K562 (cell line): ENCODE measurements at regions not wholly inside any gene's neighbourhood (a gene's known extent, or its start where the extent isn't known, plus 50 kb on each side); places are given as distances from the start of the nearest gene placed in this dataset.

ENCODE experiments used
- ATAC-seq: fragments of 200-7000 bp; cut with Tn5 transposase; 3 replicates; pipeline ENCODE4 v1.9.1; 2020; ENCODE audit warnings: moderate library complexity
- BruUV-seq: library from RNA; stranded (reverse); fragments of 400-500 nt; replicated peaks from 2 replicates; lab custom pipeline; 2021; lab: Mats Ljungman, UMichigan
- CTCF ChIA-PET: fragments of 300-600 bp; formaldehyde crosslinking; extraction: SDS; loops from one replicate; lab custom pipeline; 2021; ENCODE audit warnings: low intra/inter-chr PET ratio; lab: Yijun Ruan, JAX
- POLR2A ChIA-PET: fragments of 300-600, 350-650 bp; sonication (Branson Sonifier 250); formaldehyde crosslinking; extraction: SDS; loops from one replicate; lab custom pipeline; 2021; ENCODE audit warnings: antibody characterized with exemption, inconsistent platforms; lab: Yijun Ruan, JAX
- DNase-seq, 4 experiments: peaks; one replicate each; pipeline versions ENCODE4 v3.0.0 to v3.0.0-alpha.2; 2011 to 2018; ENCODE audit warnings: low spot score in 3 of 4, mixed read lengths in 3 of 4; ENCODE audit errors: extremely low read depth in 1 of 4
- FAIRE-seq: peaks from 2 replicates; lab custom pipeline; 2011; peaks lifted over from hg19 to GRCh38; lab: Jason Lieb, UNC
- H2AFZ ChIP-seq: 2 replicates; pipeline ENCODE4 v1.6.0; 2011; ENCODE audit warnings: low read depth, low read length, control low read depth, inconsistent platforms
- H3K27ac ChIP-seq: fragments of 200-600 bp; 3 replicates; pipeline ENCODE4 v1.8.0; 2011; ENCODE audit warnings: low read depth, mild to moderate bottlenecking, control low read depth, inconsistent platforms, low read length, moderate library complexity, mixed read lengths; ENCODE audit errors: extremely low read depth
- H3K27me3 ChIP-seq, 2 experiments: fragments of 300-600 bp in 1 of 2; 2 replicates in 1 of 2; 3 replicates in 1 of 2; pipeline versions ENCODE4 v1.6.0 to v1.8.0; 2011; ENCODE audit warnings: inconsistent platforms in 2 of 2, low read length in 2 of 2, mild to moderate bottlenecking in 1 of 2, mixed read lengths in 1 of 2, moderate library complexity in 1 of 2; ENCODE audit not compliant: control insufficient read depth in 2 of 2, insufficient read depth in 2 of 2
- H3K36me3 ChIP-seq: fragments of 300-600 bp; 3 replicates; pipeline ENCODE4 v1.8.0; 2011; ENCODE audit warnings: mild to moderate bottlenecking, low read length, inconsistent platforms; ENCODE audit not compliant: control insufficient read depth, insufficient read depth
- H3K4me1 ChIP-seq, 2 experiments: fragments of 200-600 bp in 1 of 2; replicated peaks in 1 of 2; 2 replicates in 1 of 2; 3 replicates in 1 of 2; pipeline versions ENCODE4 v1.5.1 to v1.8.0; 2011; ENCODE audit warnings: inconsistent platforms in 2 of 2, low read length in 2 of 2, mild to moderate bottlenecking in 1 of 2, mixed read lengths in 1 of 2, moderate library complexity in 1 of 2; ENCODE audit not compliant: control insufficient read depth in 2 of 2, insufficient read depth in 2 of 2
- H3K4me2 ChIP-seq: 2 replicates; pipeline ENCODE4 v1.6.1; 2011; ENCODE audit warnings: low read length, control low read depth, inconsistent platforms, mixed read lengths; ENCODE audit not compliant: insufficient read depth
- H3K4me3 ChIP-seq: fragments of 200-600 bp; sonication (generic), shearing (Covaris generic); 2 replicates; pipeline ENCODE4 v1.5.1; 2016; ENCODE audit warnings: control low read depth, inconsistent platforms
- H3K79me2 ChIP-seq: fragments of 200-600 bp; 3 replicates; pipeline ENCODE4 v1.8.0; 2011; ENCODE audit warnings: low read length, inconsistent platforms; ENCODE audit not compliant: control insufficient read depth, insufficient read depth
- H3K9ac ChIP-seq, 2 experiments: 2 replicates each; pipeline versions ENCODE4 v1.6.0 to v1.6.1; 2011; ENCODE audit warnings: low read depth in 2 of 2, low read length in 2 of 2, control low read depth in 1 of 2, inconsistent platforms in 1 of 2, mild to moderate bottlenecking in 1 of 2, mixed read lengths in 1 of 2; ENCODE audit not compliant: insufficient read depth in 1 of 2
- H3K9me1 ChIP-seq: one replicate; pipeline ENCODE4 v1.6.0; 2011; ENCODE audit warnings: inconsistent platforms, mild to moderate bottlenecking, low read length, moderate library complexity; ENCODE audit not compliant: control insufficient read depth, insufficient read depth
- H3K9me3 ChIP-seq: replicated peaks from 2 replicates; pipeline ENCODE4 v1.5.1; 2011; ENCODE audit warnings: low read depth, low read length, inconsistent platforms; ENCODE audit not compliant: control insufficient read depth, insufficient read depth
- H4K20me1 ChIP-seq: replicated peaks from 2 replicates; pipeline ENCODE4 v1.6.1; 2011; ENCODE audit warnings: low read length, inconsistent platforms, mixed read lengths; ENCODE audit not compliant: control insufficient read depth, insufficient read depth
- HINFP ChIP-seq: fragments of 450-650 bp; conservative IDR thresholded peaks from 2 replicates; pipeline ENCODE4 v1.6.1; 2016; ENCODE audit warnings: missing genetic modification characterization, low read depth, mild to moderate bottlenecking, control low read depth, missing compliant biosample characterization
- HNRNPK ChIP-seq: fragments of 200-400 bp; formaldehyde crosslinking; IDR thresholded peaks from one replicate; pipeline ENCODE4 v1.6.1; 2018; ENCODE audit warnings: mild to moderate bottlenecking, low read depth, low read length; ENCODE audit not compliant: poor library complexity, severe bottlenecking
- TAF7 ChIP-seq: fragments of 450-650 bp; IDR thresholded peaks from 2 replicates; pipeline ENCODE4 v1.6.1; 2016; ENCODE audit warnings: missing genetic modification characterization, missing compliant biosample characterization
- ZNF174 ChIP-seq: fragments of 250-450 bp; sonication (Bioruptor Pico); IDR thresholded peaks from 2 replicates; pipeline ENCODE4 v1.4.0; 2020; ENCODE audit warnings: mild to moderate bottlenecking
- ZNF436 ChIP-seq: fragments of 250-450, 450-650 bp; sonication (Bioruptor Pico); formaldehyde crosslinking; IDR thresholded peaks from 2 replicates; pipeline ENCODE4 v1.7.0; 2020; ENCODE audit warnings: mild to moderate bottlenecking
- WGBS: fragments of 100-300 bp; shearing (Covaris generic); methylation state at CpG from one replicate; pipeline ENCODE4 v1.1.6; 2016; ENCODE audit warnings: low coverage, mixed read lengths; ENCODE audit not compliant: insufficient coverage; ENCODE audit errors: missing lambda C conversion rate; 5-methylcytosine and 5-hydroxymethylcytosine counted together
- in situ Hi-C: fragments of 300-500 bp; cut with MboI; formaldehyde crosslinking; loops from 4 replicates; pipeline ENCODE4 v1.15.0; 2018; ENCODE audit warnings: inconsistent platforms, mixed read lengths
- intact Hi-C: fragments of 100-400 bp; cut with micrococcal nuclease; formaldehyde crosslinking; loops from 2 replicates; pipeline ENCODE4 v1.14.2; 2022

- Histone ChIP-seq H3K79me2 (no peaks in the 10 kb centered on the region), H3K9ac (no peak overlapping the region), H3K9me3 (no peaks in the 10 kb centered on the region), H3K4me3 (no peak overlapping the region), H3K27ac (no peak overlapping the region), H3K36me3 (no peaks in the 10 kb centered on the region), H3K4me1 (no peaks in the 10 kb centered on the region), H3K27me3 (peaks cover 2 to 4% of the 10 kb centered on the region in 2 experiments; a peak in 2 of 5 replicates), H3K9me1 (no peaks in the 10 kb centered on the region), H4K20me1 (no peaks in the 10 kb centered on the region), H3K4me2 (no peak overlapping the region), H2AFZ (no peak overlapping the region)
- intact Hi-C loops (no loop called here), in situ Hi-C loops (no loop called here)
- WGBS: 5% methylated on average over 2 of the region's 2 CpGs
- no peak for ATAC-seq
- TF ChIP-seq HNRNPK (no peak), HINFP (no peak), TAF7 (no peak), ZNF174 (CRISPR knock-in tag) (no peak), ZNF436 (CRISPR knock-in tag) (no peak)
- CTCF ChIA-PET: no interaction called here
- FAIRE-seq: no peak
- DNase-seq: no peak
- POLR2A ChIA-PET: interaction anchor here (0.7 to 1.1 kb wide), 2 partner anchors 19 to 727 kb away, joined by 3 to 4 read pairs; no protein-coding TSS in a partner anchor
- BruUV-seq: no TSS peak
These were observed 455.4 kb upstream of the NFE2L3 start for GRCh38 chr7:25696571-25696970.
